Tibial artery (tissue), 4 donors: ENCODE measurements at regions not wholly inside any gene's neighbourhood (a gene's known extent, or its start where the extent isn't known, plus 50 kb on each side); places are given as distances from the start of the nearest gene placed in this dataset.

Experiments
- DNase-seq, 2 donors: peaks; one replicate each; pipeline ENCODE4 v3.0.0-alpha.2; 2019
- H3K27ac ChIP-seq, 2 donors: fragments of 200-600 bp; sonication (generic) in 1 of 2; 1 replicate in 1 of 2; 2 replicates in 1 of 2; pipeline ENCODE4 v1.5.1; 2018 to 2019; ENCODE audit warnings: mild to moderate bottlenecking in 1 of 2
- H3K27me3 ChIP-seq, 2 donors: fragments of 200-600 bp; sonication (generic) in 1 of 2; one replicate each; pipeline versions ENCODE4 v1.5.1 to v1.6.0; 2016 to 2019
- H3K36me3 ChIP-seq, 3 donors: fragments of 200-600 bp; sonication (generic) in 2 of 3; one replicate each; pipeline ENCODE4 v1.5.1; 2016 to 2019; ENCODE audit warnings: mild to moderate bottlenecking in 2 of 3
- H3K4me1 ChIP-seq, 4 donors: fragments of 200-600 bp; sonication (generic) in 2 of 4; 1 replicate in 3 of 4; 2 replicates in 1 of 4; pipeline ENCODE4 v1.5.1; 2016 to 2019
- H3K4me3 ChIP-seq, 2 donors: fragments of 200-600 bp; sonication (generic) in 1 of 2; 1 replicate in 1 of 2; 2 replicates in 1 of 2; pipeline ENCODE4 v1.5.1; 2018 to 2019; ENCODE audit warnings: mild to moderate bottlenecking in 2 of 2
- H3K9me3 ChIP-seq, 3 donors: fragments of 200-600 bp; sonication (generic) in 1 of 3; one replicate each; pipeline ENCODE4 v1.5.1; 2016 to 2019
- intact Hi-C: fragments of 100-400 bp; cut with DNase I; formaldehyde crosslinking; loops from one replicate; pipeline ENCODE4 v1.15.0; 2023; ENCODE audit warnings: low total_unique reads
- TF ChIP-seq, protein P1 (sequence below), 2 experiments: fragments of 200-600 bp in 1 of 2; fragments of 450-650 bp in 1 of 2; IDR thresholded peaks; one replicate each; pipeline ENCODE4 v1.5.1; 2017 to 2019; ENCODE audit warnings: antibody characterized with exemption in 2 of 2, mild to moderate bottlenecking in 1 of 2, moderate library complexity in 1 of 2

DNA sequence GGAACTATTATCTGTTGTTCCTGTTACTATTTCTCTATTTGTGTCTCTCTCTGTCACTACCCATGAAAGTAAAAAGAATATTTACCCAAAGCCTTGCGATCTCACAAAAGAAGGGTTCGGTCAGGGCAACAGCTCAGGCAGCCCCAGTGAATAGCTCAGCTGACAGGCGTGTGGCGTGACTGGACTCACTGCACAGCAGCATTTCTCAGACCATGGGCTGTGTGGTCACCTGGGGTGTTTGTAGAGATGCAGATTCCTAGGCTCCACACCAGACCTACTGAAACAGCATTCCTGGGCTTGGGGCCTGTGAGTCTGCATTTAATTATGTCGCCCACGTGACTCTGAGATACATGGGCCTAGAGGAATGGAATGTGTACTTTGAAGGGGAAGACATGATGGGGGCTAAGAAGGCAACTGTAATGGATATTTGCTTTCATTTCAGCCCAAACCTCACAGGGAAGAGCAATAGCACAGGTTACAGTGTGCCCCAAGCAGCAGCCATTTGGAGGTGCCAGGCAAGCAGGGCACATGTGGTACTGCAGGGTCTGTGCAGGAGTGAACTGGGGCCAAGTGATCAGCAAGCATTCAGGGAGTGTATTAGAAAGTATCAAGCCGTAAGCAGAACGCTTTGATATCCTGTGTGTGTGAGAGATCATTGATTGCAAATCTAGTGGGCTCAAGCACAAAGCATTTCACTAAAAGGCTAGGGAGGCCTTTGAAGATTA is 90.4 kb upstream of the RBMS1 start:
- DNase-seq: no peak
- Histone ChIP-seq H3K9me3 (no peaks in the 10 kb centered on the region), H3K4me3 (no peak overlapping the region), H3K27me3 (no peaks in the 10 kb centered on the region), H3K27ac (peak overlapping the region in 1 of 2 donors; percentile 64), H3K4me1 (peaks cover 0 to 35% (median 25%) of the 10 kb centered on the region in 4 donors), H3K36me3 (no peaks in the 10 kb centered on the region)
- TF ChIP-seq, protein P1, sequence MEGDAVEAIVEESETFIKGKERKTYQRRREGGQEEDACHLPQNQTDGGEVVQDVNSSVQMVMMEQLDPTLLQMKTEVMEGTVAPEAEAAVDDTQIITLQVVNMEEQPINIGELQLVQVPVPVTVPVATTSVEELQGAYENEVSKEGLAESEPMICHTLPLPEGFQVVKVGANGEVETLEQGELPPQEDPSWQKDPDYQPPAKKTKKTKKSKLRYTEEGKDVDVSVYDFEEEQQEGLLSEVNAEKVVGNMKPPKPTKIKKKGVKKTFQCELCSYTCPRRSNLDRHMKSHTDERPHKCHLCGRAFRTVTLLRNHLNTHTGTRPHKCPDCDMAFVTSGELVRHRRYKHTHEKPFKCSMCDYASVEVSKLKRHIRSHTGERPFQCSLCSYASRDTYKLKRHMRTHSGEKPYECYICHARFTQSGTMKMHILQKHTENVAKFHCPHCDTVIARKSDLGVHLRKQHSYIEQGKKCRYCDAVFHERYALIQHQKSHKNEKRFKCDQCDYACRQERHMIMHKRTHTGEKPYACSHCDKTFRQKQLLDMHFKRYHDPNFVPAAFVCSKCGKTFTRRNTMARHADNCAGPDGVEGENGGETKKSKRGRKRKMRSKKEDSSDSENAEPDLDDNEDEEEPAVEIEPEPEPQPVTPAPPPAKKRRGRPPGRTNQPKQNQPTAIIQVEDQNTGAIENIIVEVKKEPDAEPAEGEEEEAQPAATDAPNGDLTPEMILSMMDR (IDR thresholded peaks at IDR 0.05): no peak
- intact Hi-C loops: no loop called here

DNA sequence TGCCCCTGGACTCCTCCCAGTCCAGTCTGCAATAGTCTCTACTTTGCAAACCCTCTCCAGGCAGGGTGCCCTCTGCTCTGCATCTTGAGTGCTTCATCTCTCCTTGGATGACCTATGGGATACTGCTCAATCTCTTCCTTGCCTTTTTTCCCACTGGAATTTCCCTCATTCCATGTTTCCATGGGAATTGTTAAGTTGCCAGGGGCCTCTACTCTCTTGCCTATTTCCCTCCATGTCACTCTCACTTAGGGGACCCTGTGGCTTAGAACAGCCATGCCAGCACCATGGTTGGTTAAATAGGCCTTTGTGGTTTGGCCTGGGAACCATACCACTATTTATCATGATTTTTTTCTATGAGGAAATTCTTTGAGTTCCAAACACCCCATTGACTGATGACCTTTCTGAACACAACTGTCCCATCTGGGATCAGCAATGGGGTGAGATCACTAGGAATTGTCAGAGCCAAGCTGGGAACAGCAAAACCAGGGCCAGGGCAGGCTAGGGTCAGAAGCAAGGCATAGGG is 91.4 kb upstream of the RBMS1 start:
- intact Hi-C loops: no loop called here
- Histone ChIP-seq H3K27ac (no peak overlapping the region), H3K4me1 (peaks cover 0 to 35% (median 25%) of the 10 kb centered on the region in 4 donors), H3K36me3 (no peaks in the 10 kb centered on the region), H3K9me3 (no peaks in the 10 kb centered on the region), H3K4me3 (no peak overlapping the region), H3K27me3 (no peaks in the 10 kb centered on the region)
- TF ChIP-seq, protein P1 (IDR thresholded peaks at IDR 0.05): no peak
- DNase-seq: no peak

DNA sequence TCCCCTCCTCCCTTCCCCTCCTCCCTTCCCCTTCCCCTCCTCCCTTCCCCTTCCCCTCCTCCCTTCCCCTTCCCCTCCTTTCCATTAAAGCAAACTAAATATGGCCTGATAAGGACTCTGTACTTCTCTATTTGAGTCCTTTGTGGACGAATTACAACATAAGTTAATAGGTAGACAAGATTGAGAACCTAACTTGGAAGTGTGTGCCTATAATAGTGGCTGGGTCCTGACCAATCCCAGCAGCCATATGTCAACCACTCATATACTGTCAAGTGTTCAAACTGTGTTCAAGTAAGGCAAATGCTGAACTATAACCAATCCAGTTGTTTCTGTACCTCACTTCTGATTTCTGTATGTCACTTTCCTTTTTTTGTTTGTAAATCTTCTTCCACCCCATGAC is 97.1 kb upstream of the RBMS1 start:
- TF ChIP-seq, protein P1 (IDR thresholded peaks at IDR 0.05): no peak
- Histone ChIP-seq H3K27me3 (no peaks in the 10 kb centered on the region), H3K36me3 (no peaks in the 10 kb centered on the region), H3K9me3 (no peaks in the 10 kb centered on the region), H3K4me1 (no peaks in the 10 kb centered on the region), H3K27ac (no peak overlapping the region), H3K4me3 (no peak overlapping the region)
- intact Hi-C loops: no loop called here
- no peak for DNase-seq

DNA sequence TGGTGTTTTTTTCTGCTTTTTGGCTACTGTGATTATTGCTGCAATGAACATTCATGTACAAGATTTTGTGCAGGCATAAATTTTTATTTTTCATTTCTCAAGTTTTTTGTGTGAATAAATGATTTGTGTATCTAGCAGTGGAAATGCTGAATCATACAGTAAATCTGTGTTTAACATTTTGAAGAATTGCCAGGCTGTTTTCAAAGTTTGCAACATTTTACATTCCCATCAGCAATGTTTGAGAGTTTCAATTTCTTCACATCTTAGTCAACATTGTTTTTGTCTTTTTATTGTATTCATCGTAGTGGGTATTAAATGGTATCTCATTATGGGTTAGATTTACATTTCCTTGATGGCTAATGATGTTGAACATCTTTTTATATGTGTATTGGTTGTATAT is 98.8 kb upstream of the RBMS1 start:
- H3K27me3 ChIP-seq: no peaks in the 10 kb centered on the region
- no peaks in the 10 kb centered on the region for H3K9me3 ChIP-seq
- TF ChIP-seq, protein P1 (IDR thresholded peaks at IDR 0.05): no peak
- no peaks in the 10 kb centered on the region for H3K4me1 ChIP-seq
- H3K27ac ChIP-seq: no peak overlapping the region
- intact Hi-C loops: no loop called here
- H3K36me3 ChIP-seq: no peaks in the 10 kb centered on the region
- H3K4me3 ChIP-seq: no peak overlapping the region
- no peak for DNase-seq

DNA sequence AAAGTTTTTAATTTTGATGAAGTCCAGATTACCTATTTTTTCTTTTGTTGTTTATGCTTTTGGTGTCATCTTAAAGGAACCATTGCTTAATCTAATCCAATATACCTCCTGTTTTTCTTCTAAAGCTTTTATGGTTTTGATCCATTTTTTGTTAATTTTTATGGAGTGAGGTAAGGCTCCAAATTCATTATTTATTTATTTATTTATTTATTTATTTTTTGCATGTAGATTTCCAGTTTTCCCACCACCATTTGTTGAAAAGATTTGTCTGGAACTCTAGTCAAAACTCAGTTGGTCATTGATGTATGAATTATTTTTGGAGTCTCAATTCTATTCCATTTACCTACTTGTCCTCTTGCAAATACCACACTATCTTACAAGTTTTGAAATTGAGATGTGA is 99.4 kb upstream of the RBMS1 start:
- intact Hi-C loops: no loop called here
- no peak for DNase-seq
- H3K27me3 ChIP-seq: no peaks in the 10 kb centered on the region
- H3K36me3 ChIP-seq: no peaks in the 10 kb centered on the region
- no peak overlapping the region for H3K27ac ChIP-seq
- H3K9me3 ChIP-seq: no peaks in the 10 kb centered on the region
- H3K4me3 ChIP-seq: no peak overlapping the region
- TF ChIP-seq, protein P1 (IDR thresholded peaks at IDR 0.05): no peak
- no peaks in the 10 kb centered on the region for H3K4me1 ChIP-seq
